ENCODE measurements at regions not wholly inside any gene's neighbourhood (a gene's known extent, or its start where the extent isn't known, plus 50 kb on each side); places are given as distances from the start of the nearest gene placed in this dataset.

- no peak for TF ChIP-seq EZH2 (IDR thresholded peaks at IDR 0.05; ENCODE audit: borderline replicate concordance, low read depth, low read length, severe bottlenecking)
- TF ChIP-seq CTCF (IDR thresholded peaks at IDR 0.05; ENCODE audit: borderline replicate concordance, extremely low read depth, low read length, poor library complexity, severe bottlenecking) = no peak
Observed at GRCh38 chr12:89864411-89864810, 155.8 kb upstream of the ATP2B1 start.
